Body of pancreas (tissue), 4 donors: ENCODE measurements at regions not wholly inside any gene's neighbourhood (a gene's known extent, or its start where the extent isn't known, plus 50 kb on each side); places are given as distances from the start of the nearest gene placed in this dataset.

ENCODE experiments used
- ATAC-seq: fragments of 150-250 bp; one replicate; pipeline ENCODE4 v1.9.1; 2016
- DNase-seq, 4 donors: peaks; one replicate each; pipeline ENCODE4 v3.0.0-alpha.2; 2019
- H3K27ac ChIP-seq, 4 donors: fragments of 200-600 bp; sonication (generic); 1 replicate in 3 of 4; 2 replicates in 1 of 4; pipeline versions ENCODE4 v1.5.1 to v1.6.1; 2016 to 2019; ENCODE audit warnings: mild to moderate bottlenecking in 1 of 4, mixed read lengths in 1 of 4, moderate library complexity in 1 of 4
- H3K27me3 ChIP-seq, 2 donors: fragments of 200-600 bp; sonication (generic); one replicate each; pipeline ENCODE4 v1.6.0; 2016; ENCODE audit warnings: mild to moderate bottlenecking in 1 of 2
- H3K36me3 ChIP-seq, 2 donors: fragments of 200-600 bp; sonication (generic); replicated peaks in 1 of 2; 2 replicates each; pipeline ENCODE4 v1.5.1; 2016; ENCODE audit warnings: low read depth in 2 of 2; ENCODE audit not compliant: insufficient read depth in 1 of 2
- H3K4me1 ChIP-seq: fragments of 200-600 bp; sonication (generic); one replicate; pipeline ENCODE4 v1.6.0; 2016
- H3K4me3 ChIP-seq, 2 donors: fragments of 200-600 bp; sonication (generic); 1 replicate in 1 of 2; 2 replicates in 1 of 2; pipeline ENCODE4 v1.5.1; 2016 to 2019
- H3K9me3 ChIP-seq, 3 donors: fragments of 200-600 bp; sonication (generic); 1 replicate in 2 of 3; 2 replicates in 1 of 3; pipeline ENCODE4 v1.5.1; 2016
- POLR2A ChIP-seq, 3 donors: fragments of 450-650 bp; IDR thresholded peaks; one replicate each; pipeline ENCODE4 v1.6.1; 2016; ENCODE audit warnings: antibody characterized with exemption in 3 of 3, mild to moderate bottlenecking in 2 of 3
- WGBS, 2 donors: methylation state at CpG; one replicate each; pipeline ENCODE4 v1.1.5; 2017; 5-methylcytosine and 5-hydroxymethylcytosine counted together
- intact Hi-C: fragments of 100-400 bp; cut with DNase I; formaldehyde crosslinking; loops from one replicate; pipeline ENCODE4 v1.15.1; 2023
- TF ChIP-seq, protein P1 (sequence below), 7 experiments: fragments of 450-650 bp in 4 of 7; fragments of 200-600 bp in 3 of 7; sonication (generic) in 3 of 7; IDR thresholded peaks; one replicate each; pipeline ENCODE4 v1.5.1; 2016 to 2019; ENCODE audit warnings: antibody characterized with exemption in 7 of 7

DNA sequence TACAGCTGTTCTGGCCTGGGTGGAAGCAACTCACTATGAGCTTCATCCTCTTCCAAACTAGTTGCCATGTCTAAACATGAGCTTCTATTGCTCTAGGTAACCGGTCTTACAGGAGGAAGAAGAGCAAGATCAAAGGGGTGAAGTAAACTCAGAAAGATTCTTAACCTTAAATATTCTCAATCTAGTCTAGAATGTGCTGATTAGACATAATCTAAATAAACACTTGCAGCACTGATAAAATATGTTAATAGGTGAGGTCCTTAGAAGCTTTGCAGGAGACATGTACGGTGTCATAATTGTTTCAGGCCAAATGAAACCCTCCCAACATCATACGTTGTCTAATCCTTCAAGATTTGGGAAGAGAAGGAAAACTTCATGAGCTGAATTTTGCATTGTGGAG is 431.6 kb upstream of the FSHR start:
- no peaks in the 10 kb centered on the region for H3K36me3 ChIP-seq
- no peak for ATAC-seq
- no peak for TF ChIP-seq POLR2A (IDR thresholded peaks at IDR 0.05)
- TF ChIP-seq, protein P1, sequence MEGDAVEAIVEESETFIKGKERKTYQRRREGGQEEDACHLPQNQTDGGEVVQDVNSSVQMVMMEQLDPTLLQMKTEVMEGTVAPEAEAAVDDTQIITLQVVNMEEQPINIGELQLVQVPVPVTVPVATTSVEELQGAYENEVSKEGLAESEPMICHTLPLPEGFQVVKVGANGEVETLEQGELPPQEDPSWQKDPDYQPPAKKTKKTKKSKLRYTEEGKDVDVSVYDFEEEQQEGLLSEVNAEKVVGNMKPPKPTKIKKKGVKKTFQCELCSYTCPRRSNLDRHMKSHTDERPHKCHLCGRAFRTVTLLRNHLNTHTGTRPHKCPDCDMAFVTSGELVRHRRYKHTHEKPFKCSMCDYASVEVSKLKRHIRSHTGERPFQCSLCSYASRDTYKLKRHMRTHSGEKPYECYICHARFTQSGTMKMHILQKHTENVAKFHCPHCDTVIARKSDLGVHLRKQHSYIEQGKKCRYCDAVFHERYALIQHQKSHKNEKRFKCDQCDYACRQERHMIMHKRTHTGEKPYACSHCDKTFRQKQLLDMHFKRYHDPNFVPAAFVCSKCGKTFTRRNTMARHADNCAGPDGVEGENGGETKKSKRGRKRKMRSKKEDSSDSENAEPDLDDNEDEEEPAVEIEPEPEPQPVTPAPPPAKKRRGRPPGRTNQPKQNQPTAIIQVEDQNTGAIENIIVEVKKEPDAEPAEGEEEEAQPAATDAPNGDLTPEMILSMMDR (IDR thresholded peaks at IDR 0.05), result no peak
- H3K9me3 ChIP-seq, result no peaks in the 10 kb centered on the region
- intact Hi-C loops, result no loop called here
- H3K4me3 ChIP-seq, result no peak overlapping the region
- WGBS, 2 donors, result 57 to 64% methylated on average over 3 of the region's 3 CpGs
- no peak overlapping the region for H3K27ac ChIP-seq
- H3K27me3 ChIP-seq, result no peaks in the 10 kb centered on the region
- no peaks in the 10 kb centered on the region for H3K4me1 ChIP-seq
- no peak for DNase-seq

DNA sequence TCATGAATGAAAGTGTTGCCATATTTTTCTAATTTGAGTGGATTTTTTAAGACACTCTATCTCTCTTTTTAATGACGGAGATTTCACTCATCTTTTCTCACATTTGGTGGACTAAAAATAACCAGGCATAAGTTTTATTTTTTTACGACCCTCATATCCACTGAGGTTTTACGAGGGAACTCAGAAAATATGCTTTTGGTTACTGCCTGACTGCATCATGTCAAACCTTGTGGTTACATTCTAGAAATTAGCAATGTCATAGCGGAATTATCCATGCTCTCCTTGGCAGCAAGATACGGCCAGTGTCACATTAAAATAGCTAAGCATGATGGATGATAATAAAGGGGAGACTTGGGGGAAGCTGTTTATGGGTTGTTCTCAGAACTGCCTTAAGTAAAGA is 428.6 kb upstream of the FSHR start:
- intact Hi-C loops, result no loop called here
- ATAC-seq (no peak), DNase-seq (no peak)
- 23 to 33% methylated on average over 5 of the region's 5 CpGs for WGBS, 2 donors
- no peak overlapping the region for H3K27ac ChIP-seq
- no peaks in the 10 kb centered on the region for H3K9me3 ChIP-seq
- H3K36me3 ChIP-seq, result no peaks in the 10 kb centered on the region
- no peaks in the 10 kb centered on the region for H3K4me1 ChIP-seq
- H3K27me3 ChIP-seq, result no peaks in the 10 kb centered on the region
- H3K4me3 ChIP-seq, result no peak overlapping the region
- no peak for TF ChIP-seq POLR2A (IDR thresholded peaks at IDR 0.05)
- TF ChIP-seq, protein P1 (IDR thresholded peaks at IDR 0.05), result no peak

DNA sequence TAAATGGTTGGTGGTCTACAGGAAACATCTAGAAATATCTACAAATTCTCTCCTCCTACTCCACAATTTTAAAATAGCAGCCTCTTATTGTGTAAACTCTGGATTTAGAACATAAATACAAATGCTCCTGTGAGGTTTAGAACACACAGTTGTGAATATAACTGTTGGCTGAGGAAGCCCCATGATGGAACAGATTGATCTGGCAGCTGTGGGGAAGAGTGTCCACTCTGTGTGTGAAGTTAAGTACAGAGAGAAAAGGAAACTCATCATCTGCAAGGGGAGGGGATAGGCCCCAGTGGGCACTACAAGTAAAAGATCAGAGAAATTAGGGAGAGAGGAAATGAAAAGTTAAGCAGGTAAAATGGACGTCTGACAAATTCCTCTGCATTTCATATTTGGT is 422.7 kb upstream of the FSHR start:
- Histone ChIP-seq H3K4me3 (no peak overlapping the region), H3K9me3 (no peaks in the 10 kb centered on the region), H3K36me3 (no peaks in the 10 kb centered on the region), H3K27me3 (no peaks in the 10 kb centered on the region), H3K4me1 (no peaks in the 10 kb centered on the region), H3K27ac (no peak overlapping the region)
- ATAC-seq (no peak), DNase-seq (no peak)
- TF ChIP-seq, protein P1 (IDR thresholded peaks at IDR 0.05), result no peak
- no peak for TF ChIP-seq POLR2A (IDR thresholded peaks at IDR 0.05)
- intact Hi-C loops, result no loop called here
- WGBS, 2 donors, result 21 to 25% methylated on average over 1 of the region's 1 CpG

DNA sequence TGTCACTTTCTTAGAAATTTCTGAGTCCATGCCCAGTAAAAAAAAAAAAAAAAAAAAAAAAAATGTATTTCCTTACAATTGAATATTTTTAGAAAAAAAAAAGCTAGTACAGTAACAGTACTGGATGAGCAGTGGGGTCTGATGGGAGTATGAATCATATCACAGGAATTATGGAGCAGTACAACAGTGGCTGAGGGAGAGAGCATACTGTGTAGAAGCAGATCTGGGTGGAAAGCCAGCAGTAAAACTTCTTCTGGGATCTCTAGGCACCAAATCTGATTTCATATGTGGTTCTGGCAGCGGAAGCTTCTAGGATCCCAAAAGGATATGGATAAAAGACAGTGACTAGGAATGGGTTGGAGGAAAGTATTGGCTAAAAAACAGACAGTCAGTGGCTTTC is 414.9 kb upstream of the FSHR start:
- Histone ChIP-seq H3K27ac (no peak overlapping the region), H3K4me3 (no peak overlapping the region), H3K36me3 (no peaks in the 10 kb centered on the region), H3K9me3 (no peaks in the 10 kb centered on the region), H3K27me3 (no peaks in the 10 kb centered on the region), H3K4me1 (no peaks in the 10 kb centered on the region)
- intact Hi-C loops, result no loop called here
- no peak for ATAC-seq
- WGBS, 2 donors, result 72 to 75% methylated on average over 1 of the region's 1 CpG
- DNase-seq, result no peak
- TF ChIP-seq, protein P1 (IDR thresholded peaks at IDR 0.05), result no peak
- no peak for TF ChIP-seq POLR2A (IDR thresholded peaks at IDR 0.05)

DNA sequence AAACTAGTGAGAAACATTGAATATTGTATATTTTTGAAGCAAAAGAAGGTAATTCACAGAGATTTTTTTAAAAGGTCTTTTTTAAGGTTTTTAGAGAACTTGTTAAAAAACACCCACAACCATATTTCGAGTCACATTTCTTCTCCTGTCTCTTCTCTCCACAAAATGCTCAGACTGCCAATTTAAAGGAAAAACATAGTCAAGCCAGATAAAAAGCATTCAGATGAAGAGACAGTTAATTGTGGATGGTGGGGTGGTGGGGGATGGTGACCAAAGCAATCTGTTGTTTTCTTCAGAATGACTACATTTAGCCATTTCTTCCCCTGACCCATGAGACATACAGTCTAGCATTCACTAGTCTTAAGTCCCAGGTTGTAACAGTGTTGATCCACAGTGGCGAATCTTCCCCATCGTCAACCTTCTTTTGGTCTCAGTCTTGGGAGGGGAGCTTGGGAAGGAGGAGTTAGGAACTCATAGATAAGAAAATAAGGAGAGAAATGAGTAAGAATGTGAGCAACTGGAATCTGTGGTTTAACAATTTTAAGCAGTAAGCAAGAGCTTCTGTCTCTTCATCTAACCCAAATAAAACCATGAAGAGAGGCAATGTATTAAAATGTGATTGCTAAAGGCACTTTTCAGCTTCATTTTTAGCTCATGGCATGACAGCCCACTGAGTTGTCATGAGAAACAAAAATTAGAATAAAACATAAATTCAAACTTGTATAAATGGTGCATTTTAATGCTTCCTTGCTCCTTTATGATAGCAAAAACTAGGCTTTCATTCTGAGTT is 413.7 kb upstream of the FSHR start:
- 61 to 64% methylated on average over 3 of the region's 3 CpGs for WGBS, 2 donors
- no peak overlapping the region for H3K27ac ChIP-seq
- intact Hi-C loops, result no loop called here
- TF ChIP-seq, protein P1 (IDR thresholded peaks at IDR 0.05), result no peak
- no peak for TF ChIP-seq POLR2A (IDR thresholded peaks at IDR 0.05)
- DNase-seq (no peak), ATAC-seq (no peak)
- H3K36me3 ChIP-seq, result no peaks in the 10 kb centered on the region
- no peaks in the 10 kb centered on the region for H3K4me1 ChIP-seq
- H3K27me3 ChIP-seq, result no peaks in the 10 kb centered on the region
- H3K4me3 ChIP-seq, result no peak overlapping the region
- H3K9me3 ChIP-seq, result no peaks in the 10 kb centered on the region
